IPS-NIHi7 (cell line): ENCODE measurements at regions not wholly inside any gene's neighbourhood (a gene's known extent, or its start where the extent isn't known, plus 50 kb on each side); places are given as distances from the start of the nearest gene placed in this dataset.

Experiments used
- DNase-seq: peaks from one replicate; pipeline ENCODE4 v3.0.0; 2012; ENCODE audit warnings: mixed read lengths; ENCODE audit errors: extremely low spot score

GRCh38 chr2:74036010-74036409 lies 51.3 kb downstream of the TET3 start:
- DNase-seq, result no peak

- DNase-seq, result no peak
These were observed 51.9 kb downstream of the TET3 start for GRCh38 chr2:74036450-74037195.

GRCh38 chr2:74037379-74037860 lies 52.7 kb downstream of the TET3 start:
- DNase-seq, result no peak

GRCh38 chr2:74039611-74040010 lies 54.9 kb downstream of the TET3 start:
- DNase-seq, result no peak

GRCh38 chr2:74041182-74041581 lies 56.5 kb downstream of the TET3 start:
- no peak for DNase-seq

- DNase-seq, result no peak
These were observed 57.0 kb downstream of the TET3 start for GRCh38 chr2:74041726-74042125.

- no peak for DNase-seq
These were observed 57.9 kb downstream of the TET3 start for GRCh38 chr2:74042606-74043005.

- no peak for DNase-seq
These were observed 58.9 kb downstream of the TET3 start for GRCh38 chr2:74043345-74044329.

GRCh38 chr2:74044999-74045398 lies 60.3 kb downstream of the TET3 start:
- no peak for DNase-seq

- DNase-seq, result no peak
These were observed 60.7 kb downstream of the TET3 start for GRCh38 chr2:74045454-74045853.

GRCh38 chr2:74046441-74046840 lies 61.7 kb downstream of the TET3 start:
- DNase-seq, result no peak

- no peak for DNase-seq
These were observed 62.4 kb downstream of the TET3 start for GRCh38 chr2:74047152-74047551.

- no peak for DNase-seq
These were observed 63.4 kb downstream of the TET3 start for GRCh38 chr2:74048147-74048546.

- no peak for DNase-seq
These were observed 64.3 kb downstream of the TET3 start for GRCh38 chr2:74048843-74049519.

GRCh38 chr2:74050151-74050550 lies 65.4 kb downstream of the TET3 start:
- DNase-seq, result no peak

GRCh38 chr2:74051504-74051903 lies 66.8 kb downstream of the TET3 start:
- DNase-seq, result no peak

GRCh38 chr2:74052732-74053710 lies 68.3 kb downstream of the TET3 start:
- DNase-seq, result no peak

- no peak for DNase-seq
These were observed 69.4 kb downstream of the TET3 start for GRCh38 chr2:74053959-74054715.

- DNase-seq, result no peak
These were observed 74.5 kb downstream of the TET3 start for GRCh38 chr2:74059137-74059775.

GRCh38 chr2:74063486-74063885 lies 78.8 kb downstream of the TET3 start:
- DNase-seq, result no peak
